HG02623 (cell line): ENCODE measurements at regions not wholly inside any gene's neighbourhood (a gene's known extent, or its start where the extent isn't known, plus 50 kb on each side); places are given as distances from the start of the nearest gene placed in this dataset.

Source experiments
- ATAC-seq: cut with Tn5 transposase; IDR thresholded peaks from one replicate; pipeline ENCODE4 v1.9.1; 2021; ENCODE audit warnings: moderate library complexity; ENCODE audit not compliant: unreplicated experiment

DNA sequence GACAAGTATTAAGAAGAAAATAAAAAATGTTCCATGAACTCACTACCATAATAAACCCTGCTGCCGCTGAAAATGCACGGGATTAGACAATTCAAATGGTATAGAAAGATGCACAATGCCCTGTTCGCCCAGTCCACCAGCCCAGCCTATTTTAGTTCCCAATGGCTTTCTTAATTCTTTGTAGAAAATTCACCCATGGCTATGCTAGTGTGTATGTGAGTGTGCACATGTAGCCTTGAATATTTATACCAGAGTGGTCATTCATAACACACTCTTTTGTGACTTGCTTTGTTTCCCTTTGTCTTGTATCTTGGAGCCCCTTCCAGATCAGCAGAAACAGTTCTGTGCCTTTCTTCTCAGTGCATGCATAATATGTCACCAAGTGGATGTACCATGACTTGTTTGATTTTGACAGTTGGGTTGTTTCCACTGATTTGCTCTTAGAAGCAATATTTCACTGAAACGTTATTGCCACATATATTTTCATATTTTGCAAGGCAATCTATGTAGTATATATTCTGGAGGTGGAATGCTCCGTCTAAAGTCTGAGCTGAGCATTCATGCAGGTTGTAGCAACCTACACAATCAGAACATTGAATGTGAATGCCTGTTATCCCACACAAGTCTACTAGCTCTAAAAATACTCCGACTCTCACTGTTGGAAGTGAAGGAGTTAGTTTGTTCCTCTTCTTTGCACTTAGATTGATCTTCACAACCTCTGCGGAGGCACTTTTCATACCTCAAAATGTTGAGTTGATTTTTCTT lies 383.0 kb upstream of the EEF2KMT start:
- ATAC-seq: no peak

DNA sequence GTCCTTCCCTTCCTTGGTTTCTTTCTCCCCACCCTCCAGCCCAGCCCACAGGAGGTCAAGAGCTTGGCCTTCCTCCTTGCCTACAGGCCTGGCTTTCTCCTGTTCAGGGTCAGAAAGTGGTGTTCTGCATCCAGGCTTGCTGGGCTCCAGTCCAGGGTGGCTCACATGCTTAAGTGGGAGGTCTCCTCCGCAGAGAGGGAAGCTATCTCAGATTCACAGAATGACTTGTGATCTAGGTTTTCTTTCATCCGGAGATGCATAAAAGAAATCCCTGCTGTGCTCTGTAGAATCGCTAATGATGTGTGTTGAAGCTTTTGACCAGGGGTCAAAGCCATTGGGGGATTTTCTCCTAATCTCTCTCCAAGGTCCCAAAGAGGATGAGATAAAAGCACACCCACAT lies 382.3 kb upstream of the EEF2KMT start:
- no peak for ATAC-seq

- no peak for ATAC-seq
Observed at GRCh38 chr16:5478036-5478435, 380.4 kb upstream of the EEF2KMT start.

GRCh38 chr16:5477251-5477650 lies 379.7 kb upstream of the EEF2KMT start:
- ATAC-seq: no peak

DNA sequence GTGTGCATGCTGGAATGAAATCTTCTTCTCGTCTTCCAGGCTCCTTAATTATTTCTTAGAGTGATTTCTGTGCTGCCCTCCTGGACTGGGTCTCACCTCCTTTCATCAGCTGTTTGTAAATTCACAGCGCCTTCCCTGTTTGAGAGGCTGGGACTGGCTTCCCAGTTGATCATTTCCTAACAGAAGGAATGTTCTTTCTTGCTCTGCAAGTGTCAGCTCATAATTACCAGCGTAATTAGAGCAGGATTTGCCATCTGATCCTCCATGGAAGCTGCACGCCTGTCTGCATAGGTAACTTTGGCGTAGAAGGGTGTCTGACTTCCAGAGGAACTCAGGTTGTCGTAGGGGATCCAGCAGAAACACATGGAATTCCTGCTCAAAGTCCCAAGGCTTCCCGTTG lies 375.0 kb upstream of the EEF2KMT start:
- no peak for ATAC-seq

DNA sequence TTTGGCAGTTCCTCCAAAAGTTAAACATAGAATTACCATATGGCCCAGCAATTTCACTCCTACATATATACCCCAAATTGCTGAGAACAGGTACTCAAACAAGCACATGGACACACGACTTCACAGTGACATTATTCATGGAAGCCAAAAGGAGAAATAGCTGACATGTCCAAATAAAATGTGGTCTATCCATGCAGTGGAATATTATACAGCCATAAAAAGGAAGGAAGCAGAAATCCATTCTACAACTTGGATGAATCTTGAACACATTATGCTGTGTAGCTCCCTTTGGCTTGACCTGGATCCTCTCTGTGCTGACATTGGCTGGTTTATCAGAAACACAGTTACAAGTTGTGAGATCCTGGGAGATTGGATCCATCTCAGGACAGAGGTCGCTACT lies 370.9 kb upstream of the EEF2KMT start:
- ATAC-seq: no peak

- no peak for ATAC-seq
Observed at GRCh38 chr16:5467552-5467951, 370.0 kb upstream of the EEF2KMT start.

- no peak for ATAC-seq
Observed at GRCh38 chr16:5466551-5466950, 369.0 kb upstream of the EEF2KMT start.

DNA sequence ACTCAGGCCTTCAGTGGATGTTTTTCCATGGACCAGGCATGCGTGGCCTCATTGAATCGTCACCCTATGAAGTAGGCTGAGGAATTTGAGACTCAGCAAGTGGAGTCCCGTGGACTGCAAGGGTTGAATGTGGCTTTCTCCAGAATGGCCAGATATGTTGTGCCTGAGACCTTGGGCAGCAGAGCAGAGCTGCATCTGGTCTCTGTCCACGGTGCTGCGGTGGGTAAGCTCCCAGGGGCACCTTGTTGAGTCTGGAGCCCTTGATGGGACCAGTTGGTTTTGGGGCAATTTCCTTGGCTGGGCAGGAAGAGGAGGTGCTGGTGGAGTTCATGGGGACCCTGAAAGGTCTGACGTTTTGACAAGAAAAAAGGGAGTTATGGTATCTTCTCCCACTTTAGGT lies 368.1 kb upstream of the EEF2KMT start:
- ATAC-seq: no peak

DNA sequence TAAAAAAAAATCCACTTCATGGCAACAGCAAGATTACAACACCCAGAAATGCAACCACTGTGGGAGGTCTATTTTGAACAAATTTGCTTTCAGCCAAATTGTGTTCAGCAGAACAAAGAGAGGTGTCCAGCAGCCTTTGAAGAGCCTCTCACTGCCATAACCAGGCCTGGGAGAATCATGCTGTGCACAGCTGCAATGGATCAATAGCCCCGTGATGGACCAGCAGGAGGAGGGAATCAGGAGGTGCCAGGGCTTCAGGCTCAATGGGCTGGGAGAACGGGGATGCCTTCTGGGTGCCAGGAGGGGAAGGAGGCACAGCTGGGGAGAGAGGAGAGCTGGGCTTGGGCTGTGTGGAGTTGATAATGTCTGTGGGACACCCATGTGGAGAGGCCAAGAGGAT lies 366.2 kb upstream of the EEF2KMT start:
- no peak for ATAC-seq

- ATAC-seq: no peak
Observed at GRCh38 chr16:5461574-5461973, 364.0 kb upstream of the EEF2KMT start.

GRCh38 chr16:5461141-5461540 lies 363.5 kb upstream of the EEF2KMT start:
- no peak for ATAC-seq

DNA sequence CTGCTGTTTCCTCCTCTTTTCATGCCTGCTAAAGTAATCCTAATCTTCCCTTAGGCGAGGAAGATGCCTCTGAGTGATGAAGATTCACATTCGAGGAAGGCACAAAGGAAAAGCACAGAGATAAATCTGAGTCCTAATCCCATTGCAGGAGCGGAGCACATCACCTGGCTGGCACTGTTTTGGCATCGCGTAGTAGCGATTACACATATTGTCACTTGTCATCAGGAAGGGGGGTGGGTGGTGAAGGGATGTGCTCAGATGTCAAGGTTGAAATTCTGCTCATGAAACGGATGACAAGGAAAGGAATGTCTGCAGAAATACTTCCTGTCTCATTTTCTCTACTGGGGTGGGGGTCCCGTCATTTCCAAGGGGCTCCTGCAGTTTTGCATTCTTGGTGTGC lies 363.1 kb upstream of the EEF2KMT start:
- no peak for ATAC-seq

GRCh38 chr16:5459863-5460262 lies 362.3 kb upstream of the EEF2KMT start:
- no peak for ATAC-seq

GRCh38 chr16:5455110-5455509 lies 357.5 kb upstream of the EEF2KMT start:
- no peak for ATAC-seq

DNA sequence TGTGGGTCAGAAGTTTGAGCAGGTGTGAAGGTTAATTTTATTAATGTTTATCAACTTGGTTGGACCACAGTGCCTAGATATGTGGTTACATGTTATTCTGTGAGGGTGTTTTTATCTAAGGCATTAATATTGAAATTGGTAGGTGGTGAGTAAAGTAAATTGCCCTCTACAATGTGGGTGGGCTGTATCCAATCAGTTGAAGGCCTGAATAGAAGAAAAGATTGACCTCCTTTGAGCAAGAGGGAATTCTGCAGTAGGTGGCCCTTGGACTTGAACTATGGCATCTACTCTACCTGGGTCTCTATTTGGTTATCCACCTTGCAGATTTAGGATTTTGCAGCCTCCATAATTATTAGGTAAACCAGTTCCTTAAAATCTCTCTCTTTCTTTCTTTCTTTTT lies 356.8 kb upstream of the EEF2KMT start:
- no peak for ATAC-seq

DNA sequence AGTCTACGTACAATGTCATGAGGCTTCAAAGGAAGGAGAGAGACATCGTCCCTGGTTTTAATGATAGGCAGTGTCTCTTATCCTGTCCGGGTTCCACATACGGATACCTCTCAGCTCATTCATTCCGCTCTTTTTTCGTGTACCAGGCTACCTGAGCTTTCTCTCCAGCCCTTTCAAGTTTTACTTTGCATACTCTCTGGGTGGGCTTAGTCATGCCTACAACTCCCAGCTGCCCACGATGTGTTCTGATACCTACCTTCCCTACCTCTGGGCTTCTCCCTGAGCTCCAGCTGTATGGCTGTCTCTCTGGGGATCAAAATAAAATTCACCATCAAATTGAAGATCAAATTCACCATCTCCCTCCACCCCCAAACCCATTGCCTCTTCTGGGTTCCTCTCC lies 354.0 kb upstream of the EEF2KMT start:
- ATAC-seq: no peak

DNA sequence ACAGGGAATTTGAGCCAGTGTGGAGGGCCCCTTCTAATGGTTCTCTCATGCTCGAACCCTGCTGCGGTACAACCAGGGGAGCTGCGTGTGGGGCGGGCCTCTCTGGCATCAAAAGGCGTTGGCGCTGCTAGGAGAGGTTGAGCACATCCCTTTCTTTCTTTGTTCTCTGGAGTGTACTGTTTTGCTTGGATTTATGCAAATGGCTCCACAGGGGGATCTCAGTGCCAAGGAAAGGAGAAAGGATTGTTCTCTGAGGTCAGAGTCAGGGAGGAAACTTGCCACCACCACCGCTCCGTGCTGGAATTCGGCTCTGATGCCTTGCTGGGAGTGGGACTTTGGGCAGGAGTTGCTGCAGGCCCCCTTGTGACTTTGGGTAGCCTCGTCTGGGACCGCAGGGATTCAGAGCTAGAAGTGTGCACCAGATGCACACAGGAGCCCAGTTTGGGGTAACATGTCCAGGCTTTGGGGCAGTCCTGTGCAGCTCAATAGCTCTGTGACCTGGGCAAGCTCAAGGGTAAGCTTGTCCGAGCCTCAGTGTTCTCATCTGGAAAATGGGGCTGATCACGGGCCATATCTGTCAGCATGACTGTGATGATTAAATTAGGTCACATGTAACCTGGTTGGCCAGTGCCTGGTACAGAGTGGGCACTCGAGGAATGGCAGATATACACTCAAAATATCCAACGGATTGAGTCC lies 353.0 kb upstream of the EEF2KMT start:
- no peak for ATAC-seq

- ATAC-seq: no peak
Observed at GRCh38 chr16:5449901-5450300, 352.3 kb upstream of the EEF2KMT start.

- no peak for ATAC-seq
Observed at GRCh38 chr16:5448798-5449197, 351.2 kb upstream of the EEF2KMT start.

DNA sequence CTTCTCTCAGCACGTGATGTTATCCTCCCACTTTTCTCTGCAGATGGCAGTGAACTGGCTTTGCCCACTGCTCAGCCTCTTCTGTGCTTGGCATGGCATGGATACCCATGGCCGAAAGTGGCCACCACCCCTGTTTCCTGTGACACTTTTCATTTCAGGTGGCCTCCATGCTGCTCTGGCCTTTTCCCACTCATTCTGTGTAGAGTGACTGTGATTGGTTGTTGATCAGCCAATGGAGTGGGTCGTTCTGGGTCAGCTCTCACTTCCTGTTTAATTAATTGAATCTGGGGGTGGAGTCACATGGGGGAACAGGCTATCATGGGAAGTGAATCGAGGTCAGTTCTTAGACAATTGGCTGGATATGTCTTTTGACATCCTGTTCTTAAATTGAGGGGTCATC lies 350.1 kb upstream of the EEF2KMT start:
- no peak for ATAC-seq

GRCh38 chr16:5446623-5447240 lies 349.1 kb upstream of the EEF2KMT start:
- ATAC-seq: no peak
